SK-N-SH (cell line): ENCODE measurements at regions not wholly inside any gene's neighbourhood (a gene's known extent, or its start where the extent isn't known, plus 50 kb on each side); places are given as distances from the start of the nearest gene placed in this dataset.

Source experiments
- CTCF ChIA-PET: fragments of 300-600, 350-600 bp; formaldehyde crosslinking; extraction: SDS; loops from one replicate; lab custom pipeline; 2021; lab: Yijun Ruan, JAX
- POLR2A ChIA-PET: fragments of 350-600 bp; sonication (Branson Sonifier 250); formaldehyde crosslinking; extraction: SDS; loops from one replicate; lab custom pipeline; 2020; ENCODE audit warnings: antibody characterized with exemption, inconsistent platforms; lab: Yijun Ruan, JAX
- DNase-seq: peaks from one replicate; pipeline ENCODE4 v3.0.0; 2012
- H2AFZ ChIP-seq: fragments of 200-600 bp; sonication (generic); 2 replicates; pipeline ENCODE4 v1.8.1; 2016; ENCODE audit warnings: antibody characterized with exemption, mild to moderate bottlenecking, low read depth
- H3F3A ChIP-seq: fragments of 200-600 bp; sonication (generic); replicated peaks from 2 replicates; pipeline ENCODE3; 2016; ENCODE audit warnings: antibody characterized with exemption, mild to moderate bottlenecking; ENCODE audit not compliant: insufficient read depth
- H3K27ac ChIP-seq, 2 experiments: fragments of 200-500 bp in 1 of 2; fragments of 200-600 bp in 1 of 2; sonication (Bioruptor generic) in 1 of 2; sonication (generic), shearing (Covaris generic) in 1 of 2; 2 replicates each; pipeline versions ENCODE4 v1.5.1 to v1.6.1; 2014 to 2016; ENCODE audit warnings: low read depth in 2 of 2, inconsistent platforms in 1 of 2, low read length in 1 of 2, mild to moderate bottlenecking in 1 of 2, mixed read lengths in 1 of 2
- H3K27me3 ChIP-seq: fragments of 200-600 bp; sonication (generic), shearing (Covaris generic); 2 replicates; pipeline ENCODE4 v1.6.1; 2016; ENCODE audit warnings: mixed run types; ENCODE audit not compliant: insufficient read depth
- H3K36me3 ChIP-seq, 2 experiments: fragments of 200-500 bp in 1 of 2; fragments of 200-600 bp in 1 of 2; sonication (Bioruptor generic) in 1 of 2; sonication (generic) in 1 of 2; replicated peaks in 1 of 2; 2 replicates each; pipeline versions ENCODE3 to v1.5.1; 2014 to 2016; ENCODE audit warnings: low read length in 1 of 2, mild to moderate bottlenecking in 1 of 2; ENCODE audit not compliant: insufficient read depth in 2 of 2, control insufficient read depth in 1 of 2
- H3K4me1 ChIP-seq, 2 experiments: fragments of 200-500 bp in 1 of 2; fragments of 200-600 bp in 1 of 2; sonication (Bioruptor generic) in 1 of 2; sonication (generic), shearing (Covaris generic) in 1 of 2; 2 replicates each; pipeline versions ENCODE4 v1.5.1 to v1.6.1; 2014 to 2016; ENCODE audit warnings: low read depth in 1 of 2, low read length in 1 of 2, mixed run types in 1 of 2; ENCODE audit not compliant: insufficient read depth in 2 of 2, control insufficient read depth in 1 of 2
- H3K4me2 ChIP-seq: fragments of 200-600 bp; sonication (generic), shearing (Covaris generic); 2 replicates; pipeline ENCODE4 v1.6.1; 2017; ENCODE audit warnings: mixed run types
- H3K4me3 ChIP-seq, 2 experiments: fragments of 200-500 bp in 1 of 2; fragments of 200-600 bp in 1 of 2; sonication (Bioruptor generic) in 1 of 2; sonication (generic), shearing (Covaris generic) in 1 of 2; 2 replicates each; pipeline versions ENCODE4 v1.5.1 to v1.8.1; 2014 to 2016; ENCODE audit warnings: low read depth in 2 of 2, inconsistent platforms in 1 of 2, low read length in 1 of 2, mild to moderate bottlenecking in 1 of 2, mixed read lengths in 1 of 2, moderate library complexity in 1 of 2
- H3K79me2 ChIP-seq: fragments of 200-600 bp; sonication (generic); 2 replicates; pipeline ENCODE4 v1.8.1; 2017; ENCODE audit warnings: mild to moderate bottlenecking; ENCODE audit not compliant: insufficient read depth
- H3K9ac ChIP-seq: fragments of 200-600 bp; sonication (generic); 2 replicates; pipeline ENCODE4 v1.6.1; 2017; ENCODE audit warnings: mixed run types
- H3K9me2 ChIP-seq: fragments of 200-600 bp; sonication (generic); 2 replicates; pipeline ENCODE4 v1.6.1; 2017; ENCODE audit warnings: mixed run types
- H3K9me3 ChIP-seq: fragments of 200-600 bp; sonication (generic); 2 replicates; pipeline ENCODE4 v1.6.1; 2017; ENCODE audit warnings: mixed run types, mild to moderate bottlenecking, moderate library complexity
- H4K20me1 ChIP-seq: fragments of 200-600 bp; sonication (generic); 2 replicates; pipeline ENCODE4 v1.6.1; 2017; ENCODE audit warnings: mild to moderate bottlenecking, mixed run types; ENCODE audit not compliant: insufficient read depth
- CHD2 ChIP-seq: fragments of 150-350 bp; IDR thresholded peaks from 2 replicates; pipeline ENCODE4 v1.6.1; 2018; ENCODE audit warnings: low read length; ENCODE audit not compliant: partially characterized antibody
- EP300 ChIP-seq, 2 experiments: IDR thresholded peaks; 2 replicates each; pipeline versions ENCODE4 v1.4.0 to v1.6.1; 2012; ENCODE audit warnings: borderline replicate concordance in 1 of 2, low read depth in 1 of 2, low read length in 1 of 2
- FOSL2 ChIP-seq: IDR thresholded peaks from 2 replicates; pipeline ENCODE4 v1.4.0; 2012; ENCODE audit warnings: low read depth, mild to moderate bottlenecking, moderate library complexity, borderline replicate concordance
- FOXM1 ChIP-seq: IDR thresholded peaks from 2 replicates; pipeline ENCODE4 v1.4.0; 2012; ENCODE audit warnings: low read depth, mild to moderate bottlenecking
- JUND ChIP-seq: IDR thresholded peaks from 2 replicates; pipeline ENCODE4 v1.4.0; 2012
- NRF1 ChIP-seq: IDR thresholded peaks from 2 replicates; pipeline ENCODE4 v1.6.1; 2012; ENCODE audit warnings: low read depth, mild to moderate bottlenecking, low read length
- POLR2AphosphoS5 ChIP-seq: IDR thresholded peaks from 2 replicates; pipeline ENCODE4 v1.6.1; 2012; ENCODE audit warnings: low read depth, low read length
- RAD21 ChIP-seq: IDR thresholded peaks from 2 replicates; pipeline ENCODE4 v1.6.1; 2012; ENCODE audit warnings: mild to moderate bottlenecking, low read length
- WGBS: methylation state at CpG from one replicate; pipeline ENCODE4 v1.1.6; 2017; ENCODE audit warnings: low lambda C conversion rate; 5-methylcytosine and 5-hydroxymethylcytosine counted together
- TF ChIP-seq, protein P1 (sequence below): fragments of 200-600 bp; sonication (generic); IDR thresholded peaks from 2 replicates; pipeline ENCODE4 v1.6.1; 2017; ENCODE audit warnings: antibody characterized with exemption, mild to moderate bottlenecking, moderate library complexity
- TF ChIP-seq, protein P2 (sequence below): IDR thresholded peaks from 2 replicates; pipeline ENCODE4 v1.4.0; 2012; ENCODE audit warnings: low read depth, borderline replicate concordance
- TF ChIP-seq, protein P3 (sequence below): IDR thresholded peaks from 2 replicates; pipeline ENCODE4 v1.4.0; 2012; ENCODE audit warnings: low read depth, borderline replicate concordance
- TF ChIP-seq, protein P4 (sequence below): fragments of 150-350 bp; IDR thresholded peaks from 2 replicates; pipeline ENCODE4 v1.6.1; 2016; ENCODE audit warnings: mild to moderate bottlenecking, low read depth, low read length
- TF ChIP-seq, protein P5 (sequence below): fragments of 150-350 bp; IDR thresholded peaks from 2 replicates; pipeline ENCODE4 v1.6.1; 2017; ENCODE audit warnings: antibody characterized with exemption, low read length, low read depth, borderline replicate concordance

DNA sequence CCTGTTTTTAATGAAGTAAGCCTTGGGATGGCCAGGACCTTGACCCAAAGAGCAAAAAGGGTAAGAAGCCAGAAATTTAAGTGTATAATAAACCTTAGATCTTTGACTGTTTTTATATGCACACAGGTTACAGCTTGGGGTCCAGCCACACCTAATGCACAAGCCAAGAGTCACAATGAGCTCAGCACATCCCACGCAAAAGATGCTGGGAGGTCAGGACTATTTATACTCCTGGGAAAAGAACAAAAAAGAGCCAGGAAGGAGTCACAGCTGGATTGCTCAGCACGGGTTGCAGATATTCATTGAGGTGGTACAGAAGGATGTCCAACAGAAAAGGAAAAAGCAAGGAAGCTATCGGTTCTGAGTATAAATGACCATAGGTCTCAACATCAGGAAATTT is 536.3 kb downstream of the NTRK3 start:
- Histone ChIP-seq H3K79me2 (no peaks in the 10 kb centered on the region), H3K27ac (no peak overlapping the region), H3K9me3 (no peaks in the 10 kb centered on the region), H3K27me3 (no peaks in the 10 kb centered on the region), H3F3A (no peaks in the 10 kb centered on the region), H3K4me2 (no peak overlapping the region), H3K36me3 (no peaks in the 10 kb centered on the region), H3K4me1 (peaks cover 0 to 28% of the 10 kb centered on the region in 2 experiments; a peak in 2 of 4 replicates), H3K4me3 (no peak overlapping the region), H4K20me1 (no peaks in the 10 kb centered on the region), H2AFZ (no peak overlapping the region), H3K9me2 (no peaks in the 10 kb centered on the region), H3K9ac (no peak overlapping the region)
- no peak for DNase-seq
- POLR2A ChIA-PET: no interaction called here
- WGBS: 58% methylated on average over 3 of the region's 3 CpGs
- TF ChIP-seq, protein P1, sequence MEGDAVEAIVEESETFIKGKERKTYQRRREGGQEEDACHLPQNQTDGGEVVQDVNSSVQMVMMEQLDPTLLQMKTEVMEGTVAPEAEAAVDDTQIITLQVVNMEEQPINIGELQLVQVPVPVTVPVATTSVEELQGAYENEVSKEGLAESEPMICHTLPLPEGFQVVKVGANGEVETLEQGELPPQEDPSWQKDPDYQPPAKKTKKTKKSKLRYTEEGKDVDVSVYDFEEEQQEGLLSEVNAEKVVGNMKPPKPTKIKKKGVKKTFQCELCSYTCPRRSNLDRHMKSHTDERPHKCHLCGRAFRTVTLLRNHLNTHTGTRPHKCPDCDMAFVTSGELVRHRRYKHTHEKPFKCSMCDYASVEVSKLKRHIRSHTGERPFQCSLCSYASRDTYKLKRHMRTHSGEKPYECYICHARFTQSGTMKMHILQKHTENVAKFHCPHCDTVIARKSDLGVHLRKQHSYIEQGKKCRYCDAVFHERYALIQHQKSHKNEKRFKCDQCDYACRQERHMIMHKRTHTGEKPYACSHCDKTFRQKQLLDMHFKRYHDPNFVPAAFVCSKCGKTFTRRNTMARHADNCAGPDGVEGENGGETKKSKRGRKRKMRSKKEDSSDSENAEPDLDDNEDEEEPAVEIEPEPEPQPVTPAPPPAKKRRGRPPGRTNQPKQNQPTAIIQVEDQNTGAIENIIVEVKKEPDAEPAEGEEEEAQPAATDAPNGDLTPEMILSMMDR: no peak
- TF ChIP-seq EP300 (IDR thresholded peaks at IDR 0.05; ENCODE audit: borderline replicate concordance in 1 of 2, low read depth in 1 of 2, low read length in 1 of 2) (no peak), JUND (no peak), CHD2 (no peak)
- TF ChIP-seq, protein P2, sequence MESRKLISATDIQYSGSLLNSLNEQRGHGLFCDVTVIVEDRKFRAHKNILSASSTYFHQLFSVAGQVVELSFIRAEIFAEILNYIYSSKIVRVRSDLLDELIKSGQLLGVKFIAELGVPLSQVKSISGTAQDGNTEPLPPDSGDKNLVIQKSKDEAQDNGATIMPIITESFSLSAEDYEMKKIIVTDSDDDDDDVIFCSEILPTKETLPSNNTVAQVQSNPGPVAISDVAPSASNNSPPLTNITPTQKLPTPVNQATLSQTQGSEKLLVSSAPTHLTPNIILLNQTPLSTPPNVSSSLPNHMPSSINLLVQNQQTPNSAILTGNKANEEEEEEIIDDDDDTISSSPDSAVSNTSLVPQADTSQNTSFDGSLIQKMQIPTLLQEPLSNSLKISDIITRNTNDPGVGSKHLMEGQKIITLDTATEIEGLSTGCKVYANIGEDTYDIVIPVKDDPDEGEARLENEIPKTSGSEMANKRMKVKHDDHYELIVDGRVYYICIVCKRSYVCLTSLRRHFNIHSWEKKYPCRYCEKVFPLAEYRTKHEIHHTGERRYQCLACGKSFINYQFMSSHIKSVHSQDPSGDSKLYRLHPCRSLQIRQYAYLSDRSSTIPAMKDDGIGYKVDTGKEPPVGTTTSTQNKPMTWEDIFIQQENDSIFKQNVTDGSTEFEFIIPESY: no peak
- TF ChIP-seq, protein P3, sequence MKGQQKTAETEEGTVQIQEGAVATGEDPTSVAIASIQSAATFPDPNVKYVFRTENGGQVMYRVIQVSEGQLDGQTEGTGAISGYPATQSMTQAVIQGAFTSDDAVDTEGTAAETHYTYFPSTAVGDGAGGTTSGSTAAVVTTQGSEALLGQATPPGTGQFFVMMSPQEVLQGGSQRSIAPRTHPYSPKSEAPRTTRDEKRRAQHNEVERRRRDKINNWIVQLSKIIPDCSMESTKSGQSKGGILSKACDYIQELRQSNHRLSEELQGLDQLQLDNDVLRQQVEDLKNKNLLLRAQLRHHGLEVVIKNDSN: no peak
- CTCF ChIA-PET: interaction anchor here (1.5 kb wide), 1 partner anchor 49 kb away, joined by 3 read pairs; no protein-coding TSS in a partner anchor

DNA sequence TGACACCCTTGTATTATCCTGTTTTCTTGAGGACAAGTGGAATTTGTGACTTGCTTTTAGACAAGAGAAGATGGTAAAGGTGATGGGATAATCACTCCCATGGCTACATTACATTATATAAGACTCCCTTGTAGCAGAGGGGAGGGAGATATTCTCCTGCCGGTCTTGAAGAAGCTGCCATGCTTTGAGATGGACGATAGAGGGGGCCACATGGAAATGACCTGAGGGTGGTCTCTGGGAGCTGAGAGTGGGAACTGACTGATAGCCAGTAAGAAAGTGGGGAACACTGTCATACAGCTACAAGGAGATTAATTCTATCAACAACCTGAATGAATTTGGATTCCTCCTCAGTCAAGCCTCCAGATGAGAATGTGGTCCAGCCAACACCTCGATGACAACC is 540.1 kb downstream of the NTRK3 start:
- no peaks in the 10 kb centered on the region for H3K9me3 ChIP-seq
- no peak overlapping the region for H3K4me2 ChIP-seq
- no peaks in the 10 kb centered on the region for H3K27me3 ChIP-seq
- no peaks in the 10 kb centered on the region for H3F3A ChIP-seq
- TF ChIP-seq FOSL2 (no peak), RAD21 (no peak), FOXM1 (no peak), POLR2AphosphoS5 (no peak), NRF1 (no peak)
- TF ChIP-seq, protein P1: no peak
- TF ChIP-seq, protein P4, sequence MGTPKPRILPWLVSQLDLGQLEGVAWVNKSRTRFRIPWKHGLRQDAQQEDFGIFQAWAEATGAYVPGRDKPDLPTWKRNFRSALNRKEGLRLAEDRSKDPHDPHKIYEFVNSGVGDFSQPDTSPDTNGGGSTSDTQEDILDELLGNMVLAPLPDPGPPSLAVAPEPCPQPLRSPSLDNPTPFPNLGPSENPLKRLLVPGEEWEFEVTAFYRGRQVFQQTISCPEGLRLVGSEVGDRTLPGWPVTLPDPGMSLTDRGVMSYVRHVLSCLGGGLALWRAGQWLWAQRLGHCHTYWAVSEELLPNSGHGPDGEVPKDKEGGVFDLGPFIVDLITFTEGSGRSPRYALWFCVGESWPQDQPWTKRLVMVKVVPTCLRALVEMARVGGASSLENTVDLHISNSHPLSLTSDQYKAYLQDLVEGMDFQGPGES: no peak
- TF ChIP-seq, protein P5, sequence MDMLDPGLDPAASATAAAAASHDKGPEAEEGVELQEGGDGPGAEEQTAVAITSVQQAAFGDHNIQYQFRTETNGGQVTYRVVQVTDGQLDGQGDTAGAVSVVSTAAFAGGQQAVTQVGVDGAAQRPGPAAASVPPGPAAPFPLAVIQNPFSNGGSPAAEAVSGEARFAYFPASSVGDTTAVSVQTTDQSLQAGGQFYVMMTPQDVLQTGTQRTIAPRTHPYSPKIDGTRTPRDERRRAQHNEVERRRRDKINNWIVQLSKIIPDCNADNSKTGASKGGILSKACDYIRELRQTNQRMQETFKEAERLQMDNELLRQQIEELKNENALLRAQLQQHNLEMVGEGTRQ: no peak
- no peak for DNase-seq
- ChIA-PET POLR2A (no interaction called here), CTCF (no interaction called here)
- H2AFZ ChIP-seq: no peak overlapping the region
- no peak overlapping the region for H3K9ac ChIP-seq
- WGBS: 35% methylated on average over 3 of the region's 3 CpGs
- no peak overlapping the region for H3K27ac ChIP-seq
- H3K79me2 ChIP-seq: no peaks in the 10 kb centered on the region
- peaks cover 0 to 7% of the 10 kb centered on the region in 2 experiments; a peak in 3 of 4 replicates for H3K4me1 ChIP-seq
- no peaks in the 10 kb centered on the region for H3K36me3 ChIP-seq
- no peaks in the 10 kb centered on the region for H3K9me2 ChIP-seq
- no peak overlapping the region for H3K4me3 ChIP-seq
- H4K20me1 ChIP-seq: no peaks in the 10 kb centered on the region
